ENCODE measurements at regions not wholly inside any gene's neighbourhood (a gene's known extent, or its start where the extent isn't known, plus 50 kb on each side); places are given as distances from the start of the nearest gene placed in this dataset.
"Not testable (repeated sequence)": the region's sequence is repeated elsewhere in the genome, so short reads cannot be mapped to it uniquely, and the experiment has no call there.

DNA sequence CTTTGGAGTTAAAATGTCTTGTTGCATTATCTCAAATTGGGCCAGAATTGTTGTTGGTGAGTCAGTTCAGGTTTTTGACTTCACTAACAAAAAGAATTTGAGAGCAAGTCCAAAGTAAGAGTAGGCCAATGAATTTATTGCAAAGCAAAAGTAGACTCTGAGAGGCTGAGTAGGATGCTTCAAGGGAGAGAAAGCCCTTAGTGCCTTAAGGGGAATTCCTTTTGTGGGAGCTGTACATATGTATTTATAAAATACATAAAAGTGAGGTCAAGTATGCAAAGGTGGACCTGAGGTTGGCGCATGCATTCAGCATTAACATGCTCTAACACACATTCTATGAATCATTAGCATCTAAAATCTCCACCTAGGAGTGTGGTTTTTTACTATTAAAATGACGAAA lies 565.4 kb downstream of the GRXCR1 start:
- no peak for DNase-seq

DNA sequence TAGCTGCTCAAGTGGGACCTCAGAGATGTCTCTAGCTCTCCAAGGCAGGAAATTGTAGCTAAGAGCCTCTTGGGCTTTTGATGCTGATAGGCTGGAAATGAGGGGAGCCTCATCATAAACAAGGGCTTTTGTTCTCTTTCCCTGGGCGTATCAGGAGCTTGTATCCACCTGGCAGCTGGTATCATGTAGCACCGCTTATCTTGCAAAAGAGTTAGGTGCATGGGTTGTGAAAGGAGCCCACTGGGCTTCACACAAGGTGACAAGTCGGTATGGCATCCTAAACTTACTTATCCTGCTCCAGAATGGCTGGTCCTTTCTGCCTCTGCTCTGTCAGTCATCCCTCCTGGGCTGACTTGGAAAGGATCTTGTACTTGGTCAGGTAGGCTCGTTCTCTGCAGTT lies 565.8 kb downstream of the GRXCR1 start:
- DNase-seq = no peak

DNA sequence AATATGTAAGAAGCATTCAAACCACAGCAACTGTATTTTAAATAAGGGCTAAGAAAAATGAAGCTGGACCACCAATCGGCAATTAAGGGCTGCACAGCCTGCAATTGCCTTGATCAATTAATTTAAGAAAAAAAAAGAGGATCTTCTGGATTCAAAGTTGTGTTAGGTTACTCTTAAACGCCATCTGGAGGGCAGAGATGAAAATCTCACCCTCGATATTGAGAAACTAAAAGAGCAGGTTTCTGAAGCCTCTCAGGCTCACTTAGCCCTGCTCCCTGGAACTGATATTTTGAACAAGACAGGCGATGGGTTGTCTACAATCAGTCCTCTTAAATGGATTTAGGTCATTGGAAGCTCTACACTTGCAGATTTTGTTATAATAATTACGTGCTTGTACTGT lies 579.4 kb downstream of the GRXCR1 start:
- DNase-seq = no peak

DNA sequence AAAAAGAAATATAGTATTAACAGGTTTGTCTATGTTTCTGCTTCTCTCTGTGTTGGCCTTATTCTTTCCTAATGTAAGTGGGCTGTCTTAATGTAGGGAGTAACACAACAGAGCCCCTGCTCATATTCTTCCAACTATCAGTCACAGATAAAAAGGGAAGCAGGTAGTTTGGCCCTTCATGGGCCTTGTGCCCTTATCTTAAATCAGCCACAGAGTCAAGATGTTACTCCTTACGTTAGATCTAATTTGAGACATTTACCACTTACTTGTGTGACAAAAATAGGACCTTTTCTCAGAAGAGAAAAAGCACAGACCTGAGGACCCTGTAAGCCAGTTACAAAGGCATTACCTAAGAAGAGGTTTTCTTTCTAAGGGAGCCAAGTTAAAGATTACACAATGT lies 589.0 kb downstream of the GRXCR1 start:
- DNase-seq = no peak

DNA sequence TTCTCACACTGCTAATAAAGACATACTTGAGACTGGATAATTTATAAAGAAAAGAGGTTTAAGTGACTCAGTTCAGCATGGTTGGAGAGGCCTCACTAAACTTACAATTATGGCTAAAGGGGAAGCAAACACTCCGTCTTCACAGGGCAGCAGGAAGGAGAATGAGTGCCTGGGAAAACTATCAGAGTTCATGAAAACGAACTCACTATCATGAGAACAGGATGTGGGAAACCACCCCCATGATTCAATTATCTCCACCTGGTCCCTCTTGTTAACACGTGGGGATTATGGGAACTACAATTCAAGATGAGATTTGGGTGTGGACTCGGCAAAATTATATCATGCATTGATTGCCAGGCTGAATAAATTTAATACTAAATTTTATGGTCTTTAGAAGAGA lies 592.7 kb downstream of the GRXCR1 start:
- no peak for DNase-seq

DNA sequence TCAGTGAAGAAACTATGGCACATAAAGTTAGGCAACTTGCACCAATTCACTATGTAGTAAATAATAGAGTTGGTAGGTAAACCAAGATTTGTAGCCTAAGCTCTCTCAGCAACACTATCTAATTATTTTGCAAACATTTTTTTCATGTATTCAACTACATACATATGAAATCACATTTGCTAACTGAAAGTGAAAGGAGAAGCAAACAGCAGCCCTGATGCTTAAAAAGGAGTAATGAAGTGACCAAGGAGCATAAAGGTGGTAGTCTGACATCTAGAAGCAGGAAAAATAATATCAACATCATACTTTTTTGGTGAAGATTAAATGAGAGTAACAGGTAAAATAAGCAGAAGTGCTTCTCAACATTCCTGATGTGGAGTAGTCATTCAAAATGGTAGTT lies 603.7 kb downstream of the GRXCR1 start:
- DNase-seq = no peak

DNA sequence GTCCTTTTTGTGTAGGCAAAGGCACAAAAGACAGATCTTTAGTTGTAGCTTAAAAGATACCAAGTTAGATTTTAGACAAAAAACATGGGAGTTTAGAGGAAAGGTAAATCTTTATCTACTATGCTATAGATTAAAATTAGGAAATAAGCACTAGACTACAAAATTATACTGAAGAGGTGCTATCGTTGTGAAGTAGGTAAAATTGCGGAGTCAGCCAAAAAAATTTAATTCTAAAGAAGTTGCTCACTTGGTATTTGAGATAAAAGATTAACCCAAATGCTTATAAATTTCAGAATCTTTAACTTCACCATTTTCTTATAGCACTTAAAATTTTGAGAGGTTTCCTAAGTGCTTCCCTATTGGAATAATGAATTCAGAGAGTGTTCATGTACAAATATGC lies 604.1 kb downstream of the GRXCR1 start:
- DNase-seq = no peak

DNA sequence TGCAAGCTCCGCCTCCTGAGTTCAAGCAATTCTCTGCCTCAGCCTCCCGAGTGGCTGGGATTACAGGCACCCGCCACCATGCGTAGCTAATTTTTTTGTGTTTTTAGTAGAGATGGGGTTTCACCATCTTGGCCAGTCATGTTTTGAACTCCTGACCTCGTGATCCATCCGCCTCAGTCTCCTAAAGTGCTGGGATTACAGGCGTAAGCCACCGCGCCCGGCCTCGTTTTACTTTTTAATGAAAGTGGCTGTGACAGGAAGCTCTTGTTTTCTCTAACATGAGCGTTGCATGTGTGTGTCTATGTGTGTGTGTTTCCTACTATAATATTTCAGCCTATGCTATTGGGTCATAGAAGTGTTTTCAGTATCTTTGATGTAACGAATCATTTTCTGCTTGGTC lies 613.3 kb downstream of the GRXCR1 start:
- not testable (repeated sequence) for DNase-seq

DNA sequence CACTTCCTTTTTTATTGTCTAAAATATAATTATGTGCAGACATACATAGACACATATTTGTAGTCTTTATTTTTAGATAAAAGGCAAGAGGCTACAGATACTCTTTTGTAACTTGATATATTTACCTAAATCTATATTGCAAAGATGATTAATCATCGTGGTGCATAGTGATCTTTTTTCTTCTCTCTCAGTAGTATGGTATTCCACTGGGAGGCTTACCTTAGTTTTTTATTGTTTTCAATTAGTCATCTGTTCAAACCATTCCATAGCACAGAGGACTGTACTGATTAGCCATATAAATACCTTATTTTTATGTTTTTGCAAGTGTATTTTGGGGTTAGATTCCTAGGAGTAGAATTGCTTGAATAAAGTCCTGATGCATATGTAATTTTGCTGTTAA lies 619.7 kb downstream of the GRXCR1 start:
- no peak for DNase-seq

DNA sequence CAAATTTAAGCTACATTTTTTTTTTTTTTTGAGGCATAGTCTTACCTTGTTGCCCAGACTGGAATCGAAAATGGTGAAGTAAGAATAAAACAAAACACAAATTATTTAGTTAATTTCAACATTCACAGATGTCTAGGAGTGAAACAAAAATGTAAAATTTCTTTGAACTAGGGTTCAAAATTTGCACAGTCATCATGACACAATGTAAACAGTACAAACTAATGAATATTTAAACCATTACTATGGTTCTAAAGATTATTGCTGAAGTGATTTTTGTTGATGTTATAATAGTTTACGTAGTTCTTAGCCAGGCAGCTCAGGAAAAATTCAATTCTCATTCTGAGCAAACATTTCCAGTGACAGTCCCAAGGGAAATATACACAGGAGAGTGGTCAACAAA lies 633.1 kb downstream of the GRXCR1 start:
- no peak for DNase-seq

DNA sequence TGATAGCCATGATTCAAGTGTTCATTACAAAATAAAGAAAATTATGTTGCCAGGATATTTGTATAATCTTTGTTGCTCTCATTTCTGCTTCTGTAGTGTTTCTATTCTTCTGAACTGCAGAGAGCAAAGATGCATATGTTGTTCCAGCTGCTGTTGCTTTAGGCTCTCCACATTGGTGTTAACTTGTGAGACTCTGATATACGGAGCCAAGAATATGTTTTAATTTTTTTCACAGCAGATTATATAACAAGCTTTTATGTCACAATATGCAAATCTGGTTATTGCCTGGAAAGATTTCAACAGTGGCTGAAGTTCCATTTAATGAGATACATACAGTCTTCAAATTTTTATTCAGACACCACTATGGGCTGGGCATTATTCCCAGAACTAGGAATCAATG lies 655.0 kb downstream of the GRXCR1 start:
- no peak for DNase-seq

DNA sequence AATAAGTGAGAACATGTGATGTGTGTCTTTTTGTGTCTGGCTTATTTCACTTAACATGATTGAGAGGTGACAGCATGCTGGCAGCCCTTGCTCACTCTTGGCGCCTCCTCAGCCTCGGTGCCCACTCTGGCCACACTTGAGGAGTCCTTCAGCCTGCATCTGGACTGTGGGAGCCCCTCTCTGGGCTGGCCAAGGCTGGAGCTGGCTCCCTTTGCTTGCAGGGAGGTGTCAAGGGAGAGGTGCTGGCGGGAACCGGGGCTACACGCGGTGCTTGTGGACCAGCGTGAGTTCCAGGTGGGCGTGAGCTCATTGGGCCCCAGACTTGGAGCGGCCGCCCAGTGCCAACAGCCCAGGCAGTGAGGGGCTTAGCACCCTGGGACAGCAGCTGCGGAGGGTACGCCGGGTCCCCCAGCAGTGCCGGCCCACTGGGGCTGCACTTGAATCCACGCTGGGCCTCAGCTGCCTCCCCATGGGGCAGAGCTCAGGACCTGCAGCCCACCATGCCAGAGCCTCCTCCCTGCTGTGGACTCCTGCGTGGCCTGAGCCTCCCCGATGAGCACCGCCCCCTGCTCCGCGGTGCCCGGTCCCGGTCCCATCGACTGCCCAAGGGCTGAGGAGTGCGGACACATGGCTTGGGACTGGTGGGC lies 658.6 kb downstream of the GRXCR1 start:
- no peak for DNase-seq

DNA sequence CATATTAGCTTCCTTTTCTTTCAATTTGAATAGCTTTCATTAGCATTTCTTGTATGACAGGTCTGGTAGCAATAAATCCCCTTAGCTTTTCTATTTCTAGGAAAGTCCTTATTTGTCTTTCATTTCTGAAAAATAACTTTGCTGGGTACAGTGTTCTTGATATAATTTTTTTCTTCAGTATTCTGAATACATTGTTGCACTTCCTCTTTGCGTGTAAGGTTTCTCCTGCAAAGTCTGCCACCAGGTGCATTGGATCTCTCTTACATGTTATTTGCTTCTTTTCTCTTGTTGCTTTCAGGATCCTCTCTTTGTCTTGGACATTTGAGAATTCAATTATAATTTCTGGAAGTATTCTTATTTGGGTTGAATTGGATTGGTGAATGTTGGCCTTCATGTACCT lies 663.7 kb downstream of the GRXCR1 start:
- DNase-seq = no peak

DNA sequence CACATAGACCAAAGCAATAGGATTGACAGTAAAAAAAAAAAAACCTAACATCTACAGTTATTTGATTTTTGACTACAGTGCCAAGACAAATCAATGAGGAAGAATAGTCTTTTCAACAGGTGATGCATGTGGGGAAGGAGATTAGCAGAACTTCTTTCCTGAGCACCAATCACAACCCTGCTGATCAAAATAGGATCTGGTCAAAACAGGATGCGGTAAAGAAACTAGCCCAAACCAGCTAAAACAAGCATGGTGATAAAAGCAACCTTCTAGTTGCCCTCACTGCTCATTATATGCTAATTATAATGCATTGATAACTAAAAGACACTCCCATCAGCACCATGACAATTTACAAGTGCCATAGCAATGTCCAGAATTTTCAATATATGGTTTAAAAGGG lies 667.5 kb downstream of the GRXCR1 start:
- no peak for DNase-seq

DNA sequence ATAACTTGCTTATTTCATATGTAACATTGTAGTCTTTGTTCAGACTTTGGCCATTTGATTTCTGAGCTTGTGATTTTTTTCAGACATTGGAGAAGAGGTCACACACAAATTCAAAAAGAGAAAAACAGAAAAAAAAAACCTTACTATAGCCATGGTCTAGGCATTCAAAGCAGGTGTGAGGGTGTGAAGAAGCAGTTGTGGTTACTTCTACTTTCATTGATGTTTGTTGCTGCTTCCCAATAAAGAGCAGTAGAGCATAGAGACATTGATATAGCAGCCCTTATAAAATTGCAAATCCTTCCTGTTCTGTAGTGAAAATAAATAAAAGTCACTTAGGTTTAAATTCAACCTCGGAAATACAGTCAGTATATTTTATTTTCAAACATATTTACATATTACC lies 671.6 kb downstream of the GRXCR1 start:
- DNase-seq = no peak

DNA sequence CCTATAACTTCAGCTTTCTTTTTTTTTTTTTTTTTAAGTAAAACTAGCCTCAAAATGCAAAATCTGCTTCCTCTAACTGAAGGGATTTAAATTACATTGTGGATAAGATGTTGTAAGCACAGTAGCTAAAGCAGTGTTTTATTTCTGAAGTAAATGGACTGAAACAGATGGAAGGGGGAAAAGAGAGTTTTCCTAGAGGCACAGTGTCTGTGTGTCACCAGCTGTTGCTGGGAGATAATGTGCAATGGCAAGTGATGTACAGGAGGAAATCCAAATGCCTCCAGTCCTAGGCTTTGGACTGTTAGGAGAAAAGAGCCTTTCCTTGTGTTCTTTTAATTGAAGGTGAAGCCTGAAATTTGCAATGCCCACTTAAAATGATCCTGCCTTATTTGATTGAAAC lies 672.1 kb downstream of the GRXCR1 start:
- DNase-seq = no peak

DNA sequence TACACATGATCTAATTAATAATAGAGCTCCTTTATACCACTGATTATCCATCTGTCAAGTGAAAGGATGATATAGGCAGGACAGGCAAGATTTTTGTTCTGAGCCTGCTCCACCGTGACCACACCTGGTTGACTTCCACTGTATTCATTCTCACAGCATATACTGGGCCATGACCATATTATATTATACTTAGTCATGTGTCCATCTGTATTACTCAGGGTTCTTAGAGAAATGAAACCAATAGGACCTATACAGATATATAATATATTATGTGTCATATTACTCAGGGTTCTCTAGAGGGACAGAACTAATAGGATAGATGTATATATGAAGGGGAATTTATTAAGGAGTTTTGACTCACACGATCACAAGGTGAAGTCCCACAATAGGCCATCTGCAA lies 675.1 kb downstream of the GRXCR1 start:
- DNase-seq = no peak

DNA sequence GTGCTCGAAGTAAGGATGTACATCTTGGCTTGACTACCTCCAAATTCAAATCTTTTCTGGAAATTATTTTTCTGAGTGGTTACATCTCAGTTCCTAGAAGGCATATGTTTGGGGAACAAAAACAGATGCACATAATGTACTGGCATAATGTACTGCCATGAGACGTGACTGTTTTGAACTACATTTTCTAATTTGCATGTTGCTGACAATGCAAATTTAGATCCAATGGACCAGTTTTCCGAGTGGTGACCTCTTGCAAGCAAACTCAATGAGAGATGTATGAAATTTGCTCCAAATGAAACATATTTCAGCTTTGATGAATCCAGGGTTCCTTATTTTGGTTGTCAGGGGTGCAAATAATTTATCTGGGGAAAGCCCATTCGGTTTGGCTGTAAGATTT lies 694.3 kb downstream of the GRXCR1 start:
- no peak for DNase-seq

DNA sequence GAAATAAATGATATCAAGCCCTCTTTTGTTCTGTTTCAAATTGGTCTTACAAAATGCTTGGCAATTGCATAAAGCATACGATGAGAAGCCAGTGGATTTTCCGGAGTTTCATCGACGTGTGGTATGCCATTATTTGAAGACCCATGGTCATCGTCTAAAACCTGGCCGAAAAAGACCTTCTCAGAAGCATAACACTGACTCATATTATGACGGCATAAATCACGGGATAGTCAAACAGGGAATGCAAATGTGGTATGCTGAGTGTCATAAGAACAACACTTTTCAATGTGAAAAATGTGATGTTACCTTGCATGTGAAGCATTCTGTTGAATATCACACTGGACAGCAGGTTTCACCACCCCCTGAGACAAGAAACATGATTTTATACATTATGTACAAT lies 695.2 kb downstream of the GRXCR1 start:
- no peak for DNase-seq

DNA sequence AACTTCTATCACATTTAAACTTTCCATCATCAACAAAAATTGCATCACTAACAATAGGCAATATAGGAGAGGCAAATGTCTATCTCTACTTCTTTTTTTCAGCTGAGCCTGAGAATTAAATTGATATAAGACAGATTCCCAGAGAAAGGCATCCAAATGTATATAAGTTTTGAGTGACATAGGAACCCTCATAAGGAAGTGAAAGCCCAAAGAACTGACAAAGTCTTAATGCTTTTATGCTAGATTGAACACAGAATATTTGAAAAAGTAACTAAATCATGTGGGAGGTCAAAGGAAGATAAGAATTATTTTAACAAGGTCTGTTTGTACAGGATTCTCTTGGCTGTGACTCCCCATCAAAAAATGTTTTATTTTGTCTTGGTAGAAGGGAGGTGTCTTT lies 714.9 kb downstream of the GRXCR1 start:
- no peak for DNase-seq

DNA sequence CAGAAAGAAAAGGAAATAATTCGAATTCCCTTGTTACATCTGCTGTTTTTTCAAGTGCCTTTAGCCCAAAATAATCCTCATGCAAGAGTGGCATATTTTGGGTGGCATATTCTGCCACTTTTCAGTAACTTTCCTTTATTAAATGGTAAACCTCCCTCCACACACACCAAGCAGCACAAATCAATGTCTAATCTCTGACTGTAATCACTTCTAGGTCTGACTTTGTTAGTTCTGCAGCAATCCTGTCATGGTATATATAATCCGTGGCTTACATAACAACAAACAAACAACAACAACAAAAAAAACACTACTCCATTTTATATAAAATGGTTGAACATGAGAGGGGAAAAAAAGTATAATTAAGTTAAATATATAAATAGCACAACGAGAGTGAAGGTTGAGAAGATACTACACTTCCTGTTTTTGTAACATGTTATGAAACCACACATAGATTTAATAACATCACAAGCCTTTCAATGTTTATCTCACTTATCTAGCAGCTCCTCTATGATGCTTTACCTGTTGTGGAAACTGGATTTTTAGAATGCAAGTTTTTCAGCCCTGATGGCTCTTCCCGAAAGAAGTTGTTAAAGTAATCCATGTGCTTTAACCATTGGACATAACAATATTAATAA lies 715.4 kb downstream of the GRXCR1 start:
- no peak for DNase-seq

DNA sequence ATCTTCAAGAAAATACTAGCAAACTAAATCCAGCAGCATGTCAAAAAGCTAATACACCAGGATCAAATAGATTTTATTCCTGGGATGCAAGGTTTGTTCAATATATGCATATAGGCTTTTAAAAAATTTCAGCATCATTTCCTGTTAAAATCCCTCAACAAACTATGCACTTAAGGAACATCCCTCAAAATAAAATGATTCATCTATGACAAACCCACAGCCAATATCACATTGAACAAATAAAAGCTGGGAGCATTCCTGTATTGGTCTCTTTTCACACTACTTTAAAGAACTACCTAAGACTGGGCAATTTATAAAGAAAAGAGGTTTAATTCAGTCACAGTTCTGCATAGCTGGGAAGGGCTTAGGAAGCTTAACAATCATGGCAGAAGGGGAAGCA lies 726.7 kb downstream of the GRXCR1 start:
- DNase-seq = no peak

DNA sequence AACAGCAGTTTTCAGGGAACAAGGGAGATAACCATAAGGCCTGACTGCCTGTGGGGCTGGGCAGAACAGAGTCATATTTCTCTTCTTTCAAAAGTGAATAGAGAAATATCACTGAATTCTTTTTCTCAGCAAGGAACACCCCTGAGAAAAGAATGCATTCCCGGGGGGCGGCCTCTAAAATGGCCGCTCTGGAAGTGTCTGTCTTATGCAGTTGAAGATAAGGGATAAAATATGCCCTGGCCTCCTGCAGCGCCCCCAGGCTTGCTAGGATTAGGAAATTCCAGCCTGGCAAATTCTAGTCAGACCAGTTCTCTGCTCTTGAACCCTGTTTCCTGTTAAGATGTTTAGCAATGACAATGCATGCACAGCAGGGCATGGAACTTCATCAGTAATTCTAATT lies 745.4 kb downstream of the GRXCR1 start:
- DNase-seq = not testable (repeated sequence)

DNA sequence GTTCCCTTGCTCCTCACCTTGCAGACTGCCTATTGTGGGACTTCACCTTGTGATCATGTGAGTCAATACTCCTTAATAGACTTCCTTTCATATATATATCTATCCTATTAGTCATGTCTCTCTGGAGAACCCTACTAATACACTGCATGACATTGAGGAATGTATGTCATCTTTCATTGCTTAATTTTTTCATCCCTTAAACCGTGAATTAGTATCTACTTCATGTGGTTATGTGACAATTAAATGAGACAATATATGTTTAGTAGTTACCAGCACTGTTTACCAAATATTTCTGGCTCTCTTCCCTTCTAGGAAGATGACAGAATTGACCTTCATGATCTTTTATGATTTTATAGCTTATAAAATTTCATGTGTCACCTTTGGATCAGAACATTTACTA lies 759.5 kb downstream of the GRXCR1 start:
- DNase-seq = no peak

DNA sequence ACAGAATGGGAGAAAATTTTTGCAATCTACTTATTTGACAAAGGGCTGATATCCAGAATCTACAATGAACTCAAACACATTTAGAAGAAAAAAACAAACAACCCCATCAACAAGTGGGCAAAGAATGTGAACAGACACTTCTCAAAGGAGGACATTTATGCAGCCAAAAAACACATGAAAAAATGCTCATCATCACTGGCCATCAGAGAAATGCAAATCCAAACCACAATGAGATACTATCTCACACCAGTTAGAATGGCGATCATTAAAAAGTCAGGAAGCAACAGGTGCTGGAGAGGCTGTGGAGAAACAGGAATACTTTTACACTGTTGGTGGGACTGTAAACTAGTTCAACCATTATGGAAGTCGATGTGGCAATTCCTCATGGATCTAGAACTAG lies 767.0 kb downstream of the GRXCR1 start:
- not testable (repeated sequence) for DNase-seq
